GM12875 (cell line): ENCODE measurements at regions not wholly inside any gene's neighbourhood (a gene's known extent, or its start where the extent isn't known, plus 50 kb on each side); places are given as distances from the start of the nearest gene placed in this dataset.

Experiments used
- H3K4me3 ChIP-seq: one replicate; pipeline ENCODE4 v1.5.1; 2011; ENCODE audit warnings: low read depth, low read length, control low read depth
- TF ChIP-seq, protein P1 (sequence below): IDR thresholded peaks from 2 replicates; pipeline ENCODE4 v1.5.1; 2011; ENCODE audit warnings: low read depth, mild to moderate bottlenecking, control low read depth, inconsistent platforms, low read length, moderate library complexity, borderline replicate concordance; ENCODE audit not compliant: insufficient read depth

DNA sequence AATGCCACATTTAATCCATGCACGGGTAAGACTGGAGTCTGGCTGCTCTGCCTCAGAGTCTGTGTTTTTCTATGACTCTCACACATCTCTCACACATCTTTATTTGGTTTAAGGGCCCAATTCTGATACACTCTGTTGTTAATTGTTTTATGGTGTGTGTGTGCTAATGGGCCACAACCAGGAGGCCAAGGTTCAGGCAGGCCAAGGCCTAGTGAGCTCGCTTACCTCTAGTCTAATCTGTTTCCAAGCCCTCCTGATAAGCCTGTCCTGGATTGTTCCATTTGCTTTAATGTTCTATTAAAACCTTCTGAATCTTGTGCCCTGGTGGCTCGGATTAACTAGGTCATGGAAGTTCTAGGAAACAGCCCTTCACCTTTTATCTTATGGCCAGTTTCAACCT, 445.4 kb upstream of the DPH6 start:
- H3K4me3 ChIP-seq: no peak overlapping the region
- TF ChIP-seq, protein P1, sequence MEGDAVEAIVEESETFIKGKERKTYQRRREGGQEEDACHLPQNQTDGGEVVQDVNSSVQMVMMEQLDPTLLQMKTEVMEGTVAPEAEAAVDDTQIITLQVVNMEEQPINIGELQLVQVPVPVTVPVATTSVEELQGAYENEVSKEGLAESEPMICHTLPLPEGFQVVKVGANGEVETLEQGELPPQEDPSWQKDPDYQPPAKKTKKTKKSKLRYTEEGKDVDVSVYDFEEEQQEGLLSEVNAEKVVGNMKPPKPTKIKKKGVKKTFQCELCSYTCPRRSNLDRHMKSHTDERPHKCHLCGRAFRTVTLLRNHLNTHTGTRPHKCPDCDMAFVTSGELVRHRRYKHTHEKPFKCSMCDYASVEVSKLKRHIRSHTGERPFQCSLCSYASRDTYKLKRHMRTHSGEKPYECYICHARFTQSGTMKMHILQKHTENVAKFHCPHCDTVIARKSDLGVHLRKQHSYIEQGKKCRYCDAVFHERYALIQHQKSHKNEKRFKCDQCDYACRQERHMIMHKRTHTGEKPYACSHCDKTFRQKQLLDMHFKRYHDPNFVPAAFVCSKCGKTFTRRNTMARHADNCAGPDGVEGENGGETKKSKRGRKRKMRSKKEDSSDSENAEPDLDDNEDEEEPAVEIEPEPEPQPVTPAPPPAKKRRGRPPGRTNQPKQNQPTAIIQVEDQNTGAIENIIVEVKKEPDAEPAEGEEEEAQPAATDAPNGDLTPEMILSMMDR: no peak

DNA sequence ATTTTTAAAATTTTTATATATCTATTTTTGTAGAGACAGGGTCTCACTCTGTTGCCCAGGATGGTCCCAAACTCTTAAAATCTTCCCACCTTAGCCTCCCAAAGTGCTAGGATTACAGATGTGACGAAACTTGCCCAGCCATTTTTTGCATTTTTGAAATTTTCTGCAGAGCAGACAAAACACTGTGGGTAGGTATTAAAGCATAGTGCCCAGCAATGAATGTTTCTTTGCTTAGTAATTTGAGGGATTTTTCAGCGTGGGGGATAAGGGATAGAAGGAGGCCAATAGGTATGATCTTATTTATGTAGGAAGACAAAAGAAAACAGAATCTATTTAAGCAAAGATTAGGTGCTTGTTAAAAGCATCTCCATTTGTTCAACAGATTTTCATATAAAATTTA, 446.8 kb upstream of the DPH6 start:
- TF ChIP-seq, protein P1: no peak
- H3K4me3 ChIP-seq: no peak overlapping the region

DNA sequence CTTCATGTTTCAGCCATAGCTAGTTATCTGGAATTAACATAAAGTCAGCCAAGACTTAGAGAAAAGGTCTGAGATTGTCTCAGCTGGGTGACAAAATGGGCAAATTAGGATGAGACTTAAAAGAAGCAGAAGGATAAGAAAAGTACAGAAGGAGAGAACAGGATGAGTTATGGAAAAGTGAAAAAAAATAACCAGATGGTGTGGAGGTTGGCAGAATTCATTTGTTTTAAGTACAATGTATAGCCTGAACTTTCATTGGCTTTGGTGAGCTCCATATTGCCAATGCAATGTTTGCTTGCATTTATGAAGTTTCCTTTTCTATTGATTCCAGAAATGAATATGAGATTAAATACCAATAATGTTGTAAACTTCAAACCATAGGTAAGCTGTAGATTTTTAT, 447.2 kb upstream of the DPH6 start:
- H3K4me3 ChIP-seq: no peak overlapping the region
- TF ChIP-seq, protein P1: no peak

- H3K4me3 ChIP-seq: no peak overlapping the region
- TF ChIP-seq, protein P1: no peak
These were observed 448.9 kb upstream of the DPH6 start for GRCh38 chr15:35994876-35995275.

GRCh38 chr15:35998663-35999602, 453.0 kb upstream of the DPH6 start:
- no peak overlapping the region for H3K4me3 ChIP-seq
- TF ChIP-seq, protein P1: no peak

DNA sequence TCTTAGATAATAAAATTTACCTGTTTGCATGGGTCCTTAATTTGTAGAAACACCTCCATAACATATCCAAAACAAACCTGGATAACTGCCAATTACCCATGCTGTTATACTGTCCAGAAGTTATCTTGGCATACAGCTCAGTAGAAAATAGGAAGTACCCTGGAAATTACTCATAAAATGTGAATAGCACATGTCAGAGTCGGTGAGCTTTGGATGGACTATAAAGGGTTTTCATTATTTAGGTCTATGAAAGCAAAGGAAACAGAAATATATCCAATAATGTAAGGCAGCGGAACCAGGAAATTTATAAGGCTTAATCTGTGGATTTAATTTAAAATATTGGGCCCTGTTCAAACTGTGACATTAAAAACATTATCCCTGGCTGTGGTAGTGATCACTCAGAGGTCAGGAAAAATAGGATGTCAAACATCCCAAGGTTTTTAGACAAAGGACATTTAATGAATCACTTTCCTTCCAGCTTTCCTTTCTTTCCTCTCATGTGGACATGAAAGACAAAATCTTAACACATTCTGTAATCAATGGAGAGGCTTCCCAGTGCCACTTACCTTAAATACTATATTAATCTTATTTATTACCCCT, 459.0 kb upstream of the DPH6 start:
- TF ChIP-seq, protein P1: no peak
- no peak overlapping the region for H3K4me3 ChIP-seq

DNA sequence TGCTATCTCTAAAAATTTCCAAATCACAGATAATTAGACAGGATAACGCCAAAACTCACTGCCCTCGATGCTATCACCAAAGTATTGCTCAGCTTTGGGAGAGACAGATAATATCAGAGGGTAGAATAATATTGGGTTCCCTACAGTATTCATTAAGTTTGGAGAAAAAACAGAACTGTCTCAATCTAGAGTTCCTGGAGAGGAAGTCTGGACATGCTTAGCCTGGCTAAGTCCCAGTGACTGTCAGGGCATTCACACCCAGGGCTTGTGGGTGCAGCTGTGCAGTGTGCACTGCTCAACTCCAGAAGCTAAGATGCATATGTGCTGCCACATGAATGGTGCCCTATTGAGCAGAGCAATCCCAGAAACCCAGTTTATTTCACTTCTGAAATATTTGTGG, 459.6 kb upstream of the DPH6 start:
- TF ChIP-seq, protein P1: no peak

More for the DNA sequence above, 459.6 kb upstream of the DPH6 start:
- H3K4me3 ChIP-seq: no peak overlapping the region
